Loucy (cell line): ENCODE measurements at regions not wholly inside any gene's neighbourhood (a gene's known extent, or its start where the extent isn't known, plus 50 kb on each side); places are given as distances from the start of the nearest gene placed in this dataset.

Experiments used
- H2AFZ ChIP-seq: fragments of 200-600 bp; sonication (generic); 2 replicates; pipeline ENCODE4 v1.6.0; 2016; ENCODE audit warnings: antibody characterized with exemption, mild to moderate bottlenecking, low read length, moderate library complexity
- H3F3A ChIP-seq: fragments of 200-600 bp; 2 replicates; pipeline ENCODE4 v1.6.0; 2016; ENCODE audit warnings: antibody characterized with exemption, low read depth, mild to moderate bottlenecking
- H3K27me3 ChIP-seq: fragments of 200-600 bp; sonication (generic); 2 replicates; pipeline ENCODE4 v1.6.1; 2014; ENCODE audit warnings: low read length, mild to moderate bottlenecking; ENCODE audit not compliant: insufficient read depth, poor library complexity, severe bottlenecking
- H3K36me3 ChIP-seq: fragments of 200-600 bp; sonication (generic); 2 replicates; pipeline ENCODE4 v1.6.1; 2016; ENCODE audit warnings: low read length; ENCODE audit not compliant: insufficient read depth
- H3K4me1 ChIP-seq: fragments of 200-600 bp; sonication (generic); 2 replicates; pipeline ENCODE4 v1.5.1; 2014; ENCODE audit warnings: low read length, mild to moderate bottlenecking; ENCODE audit not compliant: insufficient read depth, poor library complexity, severe bottlenecking
- H3K4me2 ChIP-seq: fragments of 200-600 bp; sonication (generic); 2 replicates; pipeline ENCODE4 v1.6.0; 2014; ENCODE audit warnings: antibody characterized with exemption, low read length, low read depth, mild to moderate bottlenecking; ENCODE audit not compliant: poor library complexity, severe bottlenecking
- H3K4me3 ChIP-seq: fragments of 200-600 bp; sonication (generic); 2 replicates; pipeline ENCODE4 v1.5.1; 2014; ENCODE audit warnings: low read length, mild to moderate bottlenecking, mixed read lengths; ENCODE audit not compliant: poor library complexity, severe bottlenecking
- H3K79me2 ChIP-seq: fragments of 200-600 bp; sonication (generic); 2 replicates; pipeline ENCODE4 v1.6.1; 2014; ENCODE audit warnings: low read length; ENCODE audit not compliant: insufficient read depth
- H3K9ac ChIP-seq: fragments of 200-600 bp; sonication (generic); 2 replicates; pipeline ENCODE4 v1.6.0; 2014; ENCODE audit warnings: mild to moderate bottlenecking, low read depth, low read length, moderate library complexity; ENCODE audit not compliant: poor library complexity, severe bottlenecking
- H3K9me2 ChIP-seq: fragments of 200-600 bp; sonication (generic); replicated peaks from 2 replicates; pipeline ENCODE4 v1.6.1; 2016; ENCODE audit warnings: low read depth, low read length, mixed read lengths
- H3K9me3 ChIP-seq: fragments of 200-600 bp; sonication (generic); 2 replicates; pipeline ENCODE4 v1.6.1; 2014; ENCODE audit warnings: mild to moderate bottlenecking, antibody characterized with exemption, low read length, low read depth; ENCODE audit not compliant: insufficient read depth
- H4K20me1 ChIP-seq: fragments of 200-600 bp; sonication (generic); 2 replicates; pipeline ENCODE4 v1.6.0; 2014; ENCODE audit warnings: antibody characterized with exemption, low read length, mild to moderate bottlenecking; ENCODE audit not compliant: insufficient read depth, poor library complexity, severe bottlenecking
- EZH2phosphoT487 ChIP-seq: fragments of 200-600 bp; IDR thresholded peaks from 2 replicates; pipeline ENCODE4 v1.6.1; 2018; ENCODE audit warnings: antibody characterized with exemption, mild to moderate bottlenecking, moderate library complexity, borderline replicate concordance
- TF ChIP-seq, protein P1 (sequence below): fragments of 200-600 bp; sonication (generic); conservative IDR thresholded peaks from 2 replicates; pipeline ENCODE4 v1.5.1; 2014; ENCODE audit warnings: mild to moderate bottlenecking, antibody characterized with exemption, low read length

DNA sequence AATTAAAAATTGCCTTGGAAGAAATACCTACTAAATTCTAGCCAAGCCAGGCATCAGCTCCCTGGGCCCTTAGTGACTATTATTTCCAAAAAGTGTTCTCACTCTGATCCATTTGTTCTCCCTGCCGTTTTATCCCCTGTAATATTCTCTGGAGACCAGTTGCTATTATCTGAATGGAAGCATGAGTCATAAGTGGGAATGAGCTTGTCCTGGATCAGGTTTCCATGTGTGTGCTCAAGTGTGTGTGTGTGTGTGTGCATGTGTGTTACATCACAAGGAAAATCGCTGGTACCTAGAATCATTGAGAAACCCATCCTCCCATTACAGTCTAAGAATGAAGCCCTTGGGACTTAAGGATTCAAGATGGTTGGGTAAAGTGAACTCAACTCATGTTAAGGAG, 130.3 kb upstream of the CXCR4 start:
- H3K9me2 ChIP-seq: no peaks in the 10 kb centered on the region
- no peak overlapping the region for H2AFZ ChIP-seq
- no peaks in the 10 kb centered on the region for H3F3A ChIP-seq
- H4K20me1 ChIP-seq: no peaks in the 10 kb centered on the region
- no peak overlapping the region for H3K4me3 ChIP-seq
- H3K4me2 ChIP-seq: no peak overlapping the region
- H3K36me3 ChIP-seq: no peaks in the 10 kb centered on the region
- H3K9ac ChIP-seq: no peak overlapping the region
- no peaks in the 10 kb centered on the region for H3K27me3 ChIP-seq
- peaks cover 51% of the 10 kb centered on the region for H3K4me1 ChIP-seq
- no peak for TF ChIP-seq EZH2phosphoT487
- TF ChIP-seq, protein P1, sequence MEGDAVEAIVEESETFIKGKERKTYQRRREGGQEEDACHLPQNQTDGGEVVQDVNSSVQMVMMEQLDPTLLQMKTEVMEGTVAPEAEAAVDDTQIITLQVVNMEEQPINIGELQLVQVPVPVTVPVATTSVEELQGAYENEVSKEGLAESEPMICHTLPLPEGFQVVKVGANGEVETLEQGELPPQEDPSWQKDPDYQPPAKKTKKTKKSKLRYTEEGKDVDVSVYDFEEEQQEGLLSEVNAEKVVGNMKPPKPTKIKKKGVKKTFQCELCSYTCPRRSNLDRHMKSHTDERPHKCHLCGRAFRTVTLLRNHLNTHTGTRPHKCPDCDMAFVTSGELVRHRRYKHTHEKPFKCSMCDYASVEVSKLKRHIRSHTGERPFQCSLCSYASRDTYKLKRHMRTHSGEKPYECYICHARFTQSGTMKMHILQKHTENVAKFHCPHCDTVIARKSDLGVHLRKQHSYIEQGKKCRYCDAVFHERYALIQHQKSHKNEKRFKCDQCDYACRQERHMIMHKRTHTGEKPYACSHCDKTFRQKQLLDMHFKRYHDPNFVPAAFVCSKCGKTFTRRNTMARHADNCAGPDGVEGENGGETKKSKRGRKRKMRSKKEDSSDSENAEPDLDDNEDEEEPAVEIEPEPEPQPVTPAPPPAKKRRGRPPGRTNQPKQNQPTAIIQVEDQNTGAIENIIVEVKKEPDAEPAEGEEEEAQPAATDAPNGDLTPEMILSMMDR: no peak
- no peaks in the 10 kb centered on the region for H3K9me3 ChIP-seq
- no peaks in the 10 kb centered on the region for H3K79me2 ChIP-seq

- Histone ChIP-seq H4K20me1 (no peaks in the 10 kb centered on the region), H3K4me2 (no peak overlapping the region)
- TF ChIP-seq, protein P1: no peak
- no peak for TF ChIP-seq EZH2phosphoT487
These were observed 129.4 kb upstream of the CXCR4 start for GRCh38 chr2:136247204-136247950.

GRCh38 chr2:136246086-136246669, 128.2 kb upstream of the CXCR4 start:
- peaks cover 50% of the 10 kb centered on the region for H3K4me1 ChIP-seq

More at GRCh38 chr2:136247204-136247950, 129.4 kb upstream of the CXCR4 start:
- Histone ChIP-seq H3K79me2 (no peaks in the 10 kb centered on the region), H3K4me1 (peaks cover 56% of the 10 kb centered on the region), H3K27me3 (no peaks in the 10 kb centered on the region), H3K9me3 (no peaks in the 10 kb centered on the region), H2AFZ (no peak overlapping the region), H3F3A (no peaks in the 10 kb centered on the region), H3K4me3 (no peak overlapping the region), H3K9ac (no peak overlapping the region), H3K36me3 (no peaks in the 10 kb centered on the region), H3K9me2 (no peaks in the 10 kb centered on the region)

More at GRCh38 chr2:136246086-136246669, 128.2 kb upstream of the CXCR4 start:
- Histone ChIP-seq H2AFZ (no peak overlapping the region), H3K4me2 (no peak overlapping the region), H3K9me2 (no peaks in the 10 kb centered on the region), H3K27me3 (no peaks in the 10 kb centered on the region), H3K9ac (peak overlapping the region; percentile 44), H3K4me3 (no peak overlapping the region), H3K79me2 (no peaks in the 10 kb centered on the region), H3K36me3 (no peaks in the 10 kb centered on the region), H3K9me3 (no peaks in the 10 kb centered on the region), H4K20me1 (no peaks in the 10 kb centered on the region), H3F3A (no peaks in the 10 kb centered on the region)
- TF ChIP-seq, protein P1: no peak
- TF ChIP-seq EZH2phosphoT487: no peak
